ENCODE measurements at regions not wholly inside any gene's neighbourhood (a gene's known extent, or its start where the extent isn't known, plus 50 kb on each side); places are given as distances from the start of the nearest gene placed in this dataset.

GRCh38 chr9:761176-761792 is 80.2 kb upstream of the DMRT1 start (continued):
- TF ChIP-seq FOS (IDR thresholded peaks at IDR 0.05; ENCODE audit: borderline replicate concordance, extremely low read depth, insufficient read length) (no peak), JUNB (IDR thresholded peaks at IDR 0.05) (no peak), ESRRA (IDR thresholded peaks at IDR 0.05; ENCODE audit: low read length) (no peak), CBX3 (IDR thresholded peaks at IDR 0.05; ENCODE audit: borderline replicate concordance, low read depth) (no peak), WRNIP1 (IDR thresholded peaks at IDR 0.05; ENCODE audit: borderline replicate concordance, low read depth, low read length) (no peak)

- no peak overlapping the region for H3K4me2 ChIP-seq (ENCODE audit: control insufficient read depth, insufficient read depth)
- RAD21 ChIA-PET (ENCODE audit: unreplicated experiment) = no interaction called here
- DNase-seq (ENCODE audit: low read depth, low spot score) (no peak), FAIRE-seq (no peak), ATAC-seq (no peak)
- no peaks in the 10 kb centered on the region for H4K20me1 ChIP-seq (ENCODE audit: control insufficient read depth, insufficient read depth)
- no peaks in the 10 kb centered on the region for H3K9me3 ChIP-seq (replicated peaks; ENCODE audit: control insufficient read depth, insufficient read depth, low read length)
- H3K4me3 ChIP-seq = no peak overlapping the region
- H3K27me3 ChIP-seq (replicated peaks in 1 of 2; ENCODE audit: control insufficient read depth in 2 of 2, insufficient read depth in 2 of 2, low read length in 1 of 2) = peaks cover 0 to 1% of the 10 kb centered on the region in 2 experiments; a peak in 2 of 4 replicates
- CTCF ChIA-PET = interaction anchor here (1.3 to 1.6 kb wide), 3 partner anchors 21 to 147 kb away, joined by 3 to 5 read pairs (median 3); no protein-coding TSS in a partner anchor
- BruUV-seq (replicated peaks) = no TSS peak
- POLR2A ChIA-PET = no interaction called here
- in situ Hi-C loops (cut with MboI) = no loop called here
- no peak overlapping the region for H2AFZ ChIP-seq (ENCODE audit: control insufficient read depth, low read depth, low read length)
- intact Hi-C loops (cut with micrococcal nuclease; ENCODE audit: unreplicated experiment) = no loop called here
- 26% methylated on average over 13 of the region's 13 CpGs for WGBS (ENCODE audit: insufficient coverage, insufficient replicate concordance, low lambda C conversion rate, missing lambda C conversion rate)
- SMC1A ChIA-PET (ENCODE audit: uncharacterized antibody, unreplicated experiment) = interaction anchor here (0.7 to 1.8 kb wide), 2 partner anchors 11 to 180 kb away, joined by 3 to 4 read pairs; no protein-coding TSS in a partner anchor
- no peak for TF ChIP-seq PML (IDR thresholded peaks at IDR 0.05; ENCODE audit: low read length)
- no peak for TF ChIP-seq TARDBP (IDR thresholded peaks at IDR 0.05; ENCODE audit: borderline replicate concordance)
- TF ChIP-seq DPF2 (IDR thresholded peaks at IDR 0.05) = no peak
- no peak for TF ChIP-seq FOXM1 (IDR thresholded peaks at IDR 0.05; ENCODE audit: low read depth, low read length)
- no peak for TF ChIP-seq SIN3A (IDR thresholded peaks at IDR 0.05; ENCODE audit: low read depth, low read length)
- TF ChIP-seq IKZF1 (conservative IDR thresholded peaks at IDR 0.05) = no peak
- H3K36me3 ChIP-seq (ENCODE audit: control insufficient read depth in 2 of 2, insufficient read depth in 2 of 2, low read length in 1 of 2) = no peaks in the 10 kb centered on the region
- H3K9ac ChIP-seq (ENCODE audit: control insufficient read depth, insufficient read depth, low read length) = no peak overlapping the region
- H3K4me1 ChIP-seq (ENCODE audit: control insufficient read depth, insufficient read depth, low read length) = no peaks in the 10 kb centered on the region
- no peak overlapping the region for H3K27ac ChIP-seq (ENCODE audit: control insufficient read depth, insufficient read depth)
- H3K79me2 ChIP-seq (ENCODE audit: control insufficient read depth, insufficient read depth, low read length) = no peaks in the 10 kb centered on the region
Measured at GRCh38 chr9:761793-762560, 79.5 kb upstream of the DMRT1 start.

All from GM12878 (cell line).